ENCODE measurements at regions not wholly inside any gene's neighbourhood (a gene's known extent, or its start where the extent isn't known, plus 50 kb on each side); places are given as distances from the start of the nearest gene placed in this dataset.
A peak's percentile ranks its signal among the peaks of the same experiment; 100 is the strongest.

DNA sequence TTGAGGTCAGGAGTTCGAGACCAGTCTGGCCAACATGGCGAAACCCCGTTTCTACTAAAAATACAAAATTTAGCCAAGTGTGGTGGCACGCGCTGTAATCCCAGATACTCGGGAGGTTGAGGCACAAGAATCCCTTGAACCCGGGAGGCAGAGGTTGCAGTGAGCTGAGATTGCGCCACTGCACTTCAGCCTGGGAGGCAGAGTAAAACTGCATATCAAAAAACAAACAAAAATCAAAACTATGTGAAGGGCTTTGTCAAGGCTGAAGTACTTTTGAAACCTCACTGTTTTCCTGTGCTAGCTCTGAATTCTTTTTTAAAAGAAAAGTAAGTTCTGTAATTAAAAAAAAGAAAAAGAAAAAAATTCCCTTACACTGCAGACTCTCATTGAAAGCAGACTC is 65.1 kb upstream of the KLF4 start:
- no TSS peak for BruUV-seq (replicated peaks)
- POLR2A ChIA-PET (ENCODE audit: unreplicated experiment): no interaction called here
- H2BK20ac ChIP-seq (ENCODE audit: low read depth, low read length): no peak overlapping the region

More for the DNA sequence above, 65.1 kb upstream of the KLF4 start:
- no peak overlapping the region for H4K8ac ChIP-seq (ENCODE audit: low read depth in 2 of 2, low read length in 2 of 2)
- H3K4me2 ChIP-seq (ENCODE audit: low read depth, low read length): no peak overlapping the region
- H2BK120ac ChIP-seq (ENCODE audit: low read depth, low read length): no peak overlapping the region
- no peak overlapping the region for H2AK5ac ChIP-seq (ENCODE audit: low read depth, low read length)
- H3K36me3 ChIP-seq (ENCODE audit: control insufficient read depth, insufficient read depth, low read length): no peaks in the 10 kb centered on the region
- H3K79me1 ChIP-seq (ENCODE audit: low read depth in 1 of 2, low read length in 2 of 2): no peaks in the 10 kb centered on the region
- H4K91ac ChIP-seq (ENCODE audit: insufficient read depth, low read depth, low read length): no peak overlapping the region
- H3K23ac ChIP-seq (ENCODE audit: low read depth, low read length): no peak overlapping the region
- H3K27ac ChIP-seq (ENCODE audit: insufficient read depth, low read length): no peak overlapping the region
- dilution Hi-C loops (cut with HindIII; ENCODE audit: low sequenced_read_pairs, unreplicated experiment): no loop called here
- H3K18ac ChIP-seq (ENCODE audit: low read depth, low read length): no peak overlapping the region
- no peak overlapping the region for H3K14ac ChIP-seq (replicated peaks; ENCODE audit: low read depth, low read length)
- intact Hi-C loops (cut with micrococcal nuclease): no loop called here
- CTCF ChIA-PET: no interaction called here
- no peak overlapping the region for H3K4me3 ChIP-seq (ENCODE audit: insufficient read depth, low read depth, low read length)
- H3K4ac ChIP-seq (ENCODE audit: low read depth, low read length): no peak overlapping the region
- H2BK5ac ChIP-seq (ENCODE audit: low read depth, low read length, poor library complexity, severe bottlenecking): no peak overlapping the region
- no peak overlapping the region for H4K5ac ChIP-seq (ENCODE audit: low read depth, low read length)
- ATAC-seq (ENCODE audit: low read depth) (peak; percentile 24; the same call in 1 of the 2 replicates), DNase-seq (no peak)
- H2AFZ ChIP-seq (replicated peaks; ENCODE audit: low read length, poor library complexity): no peak overlapping the region
- TF ChIP-seq MAFK (IDR thresholded peaks at IDR 0.05; ENCODE audit: low read depth, low read length) (no peak), RCOR1 (IDR thresholded peaks at IDR 0.05; ENCODE audit: insufficient replicate concordance, low read length) (no peak), RFX5 (IDR thresholded peaks at IDR 0.05; ENCODE audit: low read depth, low read length) (no peak)
- TF ChIP-seq, protein P1, sequence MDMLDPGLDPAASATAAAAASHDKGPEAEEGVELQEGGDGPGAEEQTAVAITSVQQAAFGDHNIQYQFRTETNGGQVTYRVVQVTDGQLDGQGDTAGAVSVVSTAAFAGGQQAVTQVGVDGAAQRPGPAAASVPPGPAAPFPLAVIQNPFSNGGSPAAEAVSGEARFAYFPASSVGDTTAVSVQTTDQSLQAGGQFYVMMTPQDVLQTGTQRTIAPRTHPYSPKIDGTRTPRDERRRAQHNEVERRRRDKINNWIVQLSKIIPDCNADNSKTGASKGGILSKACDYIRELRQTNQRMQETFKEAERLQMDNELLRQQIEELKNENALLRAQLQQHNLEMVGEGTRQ (IDR thresholded peaks at IDR 0.05; ENCODE audit: low read depth, low read length): no peak
- WGBS, 2 experiments (ENCODE audit: extremely low coverage in 2 of 2, insufficient read length in 1 of 2): no CpG with 5 or more reads among the region's 8 CpGs
- no peaks in the 10 kb centered on the region; the same call in 1 of the 2 replicates for H3K27me3 ChIP-seq (ENCODE audit: control insufficient read depth, insufficient read depth, low read length)
- H3K9me1 ChIP-seq (ENCODE audit: insufficient read depth, low read length): no peaks in the 10 kb centered on the region
- H4K20me1 ChIP-seq (ENCODE audit: insufficient read depth, low read length): no peaks in the 10 kb centered on the region
- H2AK9ac ChIP-seq (replicated peaks; ENCODE audit: low read depth, low read length, poor library complexity): no peak overlapping the region
- no peak overlapping the region for H2BK15ac ChIP-seq (ENCODE audit: low read depth, low read length)
- H3K9ac ChIP-seq (ENCODE audit: low read depth, low read length): no peak overlapping the region
- H3K4me1 ChIP-seq (ENCODE audit: control insufficient read depth, insufficient read depth, low read length): peaks cover 2% of the 10 kb centered on the region; the same call in 1 of the 2 replicates
- in situ Hi-C loops (cut with MboI; ENCODE audit: low sequenced_read_pairs): no loop called here
- H3K9me3 ChIP-seq (ENCODE audit: control insufficient read depth, insufficient read depth, low read length): no peaks in the 10 kb centered on the region
- no peak overlapping the region for H3K56ac ChIP-seq (ENCODE audit: extremely low read depth, insufficient read depth, low read length)
